Gastroesophageal sphincter (tissue), 3 donors: ENCODE measurements at regions not wholly inside any gene's neighbourhood (a gene's known extent, or its start where the extent isn't known, plus 50 kb on each side); places are given as distances from the start of the nearest gene placed in this dataset.

Experiments
- CTCF ChIP-seq, 4 experiments: fragments of 200-600 bp in 2 of 4; fragments of 450-650 bp in 2 of 4; sonication (generic) in 1 of 4; IDR thresholded peaks; one replicate each; pipeline ENCODE4 v1.5.1; 2017 to 2019; ENCODE audit warnings: antibody characterized with exemption in 4 of 4, mild to moderate bottlenecking in 2 of 4, moderate library complexity in 2 of 4
- EP300 ChIP-seq: sonication (generic); formaldehyde crosslinking; IDR thresholded peaks from one replicate; pipeline ENCODE4 v1.6.1; 2017; ENCODE audit warnings: antibody characterized with exemption, mild to moderate bottlenecking
- POLR2A ChIP-seq, 2 donors: fragments of 450-650 bp; IDR thresholded peaks; one replicate each; pipeline ENCODE4 v1.6.1; 2017; ENCODE audit warnings: antibody characterized with exemption in 2 of 2, mild to moderate bottlenecking in 2 of 2, moderate library complexity in 1 of 2

- TF ChIP-seq CTCF (IDR thresholded peaks at IDR 0.05) (no peak), POLR2A (IDR thresholded peaks at IDR 0.05) (no peak), EP300 (no peak)
Measured at GRCh38 chr9:86663905-86664304, 283.4 kb downstream of the GAS1 start.
